GM12878 (cell line): ENCODE measurements at regions not wholly inside any gene's neighbourhood (a gene's known extent, or its start where the extent isn't known, plus 50 kb on each side); places are given as distances from the start of the nearest gene placed in this dataset.

Experiments
- CEBPB ChIP-seq, 2 experiments: fragments of 150-350 bp in 1 of 2; IDR thresholded peaks; 2 replicates each; pipeline ENCODE4 v1.6.1; 2012 to 2014; ENCODE audit warnings: low read depth in 2 of 2, low read length in 2 of 2, borderline replicate concordance in 1 of 2, inconsistent platforms in 1 of 2
- CREM ChIP-seq: IDR thresholded peaks from 2 replicates; pipeline ENCODE4 v1.6.1; 2014; ENCODE audit warnings: antibody characterized with exemption, low read depth
- CTCF ChIP-seq, 3 experiments: IDR thresholded peaks in 2 of 3; conservative IDR thresholded peaks in 1 of 3; 2 replicates each; pipeline ENCODE4 v1.5.1; 2011; ENCODE audit warnings: low read depth in 3 of 3, low read length in 3 of 3, mild to moderate bottlenecking in 3 of 3, control low read depth in 2 of 3, moderate library complexity in 2 of 3, inconsistent platforms in 1 of 3, mixed read lengths in 1 of 3; ENCODE audit not compliant: control insufficient read depth in 2 of 3, insufficient read depth in 1 of 3; ENCODE audit errors: extremely low read depth in 1 of 3
- MYB ChIP-seq: fragments of 150-350 bp; IDR thresholded peaks from 2 replicates; pipeline ENCODE4 v1.6.1; 2014; ENCODE audit warnings: mild to moderate bottlenecking, low read depth, low read length, borderline replicate concordance
- NBN ChIP-seq: fragments of 450-650 bp; IDR thresholded peaks from 2 replicates; pipeline ENCODE4 v1.6.1; 2016
- RFX5 ChIP-seq: IDR thresholded peaks from 2 replicates; pipeline ENCODE4 v1.6.1; 2011; ENCODE audit warnings: low read depth, low read length, improper control_type of control experiment
- SUZ12 ChIP-seq: fragments of 200-600 bp; sonication (generic); IDR thresholded peaks from one replicate; pipeline ENCODE4 v1.6.1; 2018; ENCODE audit warnings: antibody characterized with exemption, mild to moderate bottlenecking; ENCODE audit not compliant: unreplicated experiment
- YY1 ChIP-seq: IDR thresholded peaks from 2 replicates; pipeline ENCODE4 v1.6.1; 2011; ENCODE audit warnings: low read depth, mild to moderate bottlenecking, low read length
- TF ChIP-seq, protein P1 (sequence below): fragments of 450-650 bp; formaldehyde crosslinking; IDR thresholded peaks from 2 replicates; pipeline ENCODE4 v1.5.0; 2022; ENCODE audit warnings: mild to moderate bottlenecking, missing genetic modification characterization

DNA sequence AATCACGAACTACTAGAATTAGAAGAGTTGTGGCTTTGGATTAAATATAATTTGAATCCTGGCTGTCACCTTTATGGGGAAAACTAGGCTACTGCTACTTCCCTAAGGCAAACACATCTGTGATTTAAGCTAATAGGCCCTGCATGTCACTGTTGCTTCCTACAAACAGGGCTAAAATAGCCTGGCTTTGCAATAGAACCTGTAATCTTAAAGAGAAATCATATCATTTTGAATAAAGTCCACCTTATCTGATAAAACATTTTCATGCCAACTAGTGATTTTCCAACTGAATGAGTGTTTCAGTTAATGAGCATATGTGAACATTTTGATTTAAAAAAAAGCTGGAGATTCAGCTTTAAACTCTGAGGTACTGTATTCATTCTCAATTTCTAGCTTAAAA is 208.0 kb downstream of the GPR37 start:
- TF ChIP-seq YY1, result no peak
- TF ChIP-seq CTCF (IDR thresholded peaks at IDR 0.05 in 2 of 3, conservative IDR thresholded peaks at IDR 0.05 in 1 of 3; ENCODE audit: control insufficient read depth in 2 of 3, extremely low read depth in 1 of 3, insufficient read depth in 1 of 3, low read depth in 3 of 3, low read length in 3 of 3), result no peak
- TF ChIP-seq SUZ12, result no peak
- TF ChIP-seq RFX5, result no peak
- no peak for TF ChIP-seq CREM
- TF ChIP-seq NBN, result no peak
- TF ChIP-seq CEBPB (IDR thresholded peaks at IDR 0.05; ENCODE audit: borderline replicate concordance in 1 of 2, low read depth in 2 of 2, low read length in 2 of 2), result no peak
- TF ChIP-seq MYB, result no peak
- TF ChIP-seq, protein P1, sequence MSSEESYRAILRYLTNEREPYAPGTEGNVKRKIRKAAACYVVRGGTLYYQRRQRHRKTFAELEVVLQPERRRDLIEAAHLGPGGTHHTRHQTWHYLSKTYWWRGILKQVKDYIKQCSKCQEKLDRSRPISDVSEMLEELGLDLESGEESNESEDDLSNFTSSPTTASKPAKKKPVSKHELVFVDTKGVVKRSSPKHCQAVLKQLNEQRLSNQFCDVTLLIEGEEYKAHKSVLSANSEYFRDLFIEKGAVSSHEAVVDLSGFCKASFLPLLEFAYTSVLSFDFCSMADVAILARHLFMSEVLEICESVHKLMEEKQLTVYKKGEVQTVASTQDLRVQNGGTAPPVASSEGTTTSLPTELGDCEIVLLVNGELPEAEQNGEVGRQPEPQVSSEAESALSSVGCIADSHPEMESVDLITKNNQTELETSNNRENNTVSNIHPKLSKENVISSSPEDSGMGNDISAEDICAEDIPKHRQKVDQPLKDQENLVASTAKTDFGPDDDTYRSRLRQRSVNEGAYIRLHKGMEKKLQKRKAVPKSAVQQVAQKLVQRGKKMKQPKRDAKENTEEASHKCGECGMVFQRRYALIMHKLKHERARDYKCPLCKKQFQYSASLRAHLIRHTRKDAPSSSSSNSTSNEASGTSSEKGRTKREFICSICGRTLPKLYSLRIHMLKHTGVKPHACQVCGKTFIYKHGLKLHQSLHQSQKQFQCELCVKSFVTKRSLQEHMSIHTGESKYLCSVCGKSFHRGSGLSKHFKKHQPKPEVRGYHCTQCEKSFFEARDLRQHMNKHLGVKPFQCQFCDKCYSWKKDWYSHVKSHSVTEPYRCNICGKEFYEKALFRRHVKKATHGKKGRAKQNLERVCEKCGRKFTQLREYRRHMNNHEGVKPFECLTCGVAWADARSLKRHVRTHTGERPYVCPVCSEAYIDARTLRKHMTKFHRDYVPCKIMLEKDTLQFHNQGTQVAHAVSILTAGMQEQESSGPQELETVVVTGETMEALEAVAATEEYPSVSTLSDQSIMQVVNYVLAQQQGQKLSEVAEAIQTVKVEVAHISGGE (CRISPR knock-in tag), result no peak
